SK-N-SH (cell line): ENCODE measurements at regions not wholly inside any gene's neighbourhood (a gene's known extent, or its start where the extent isn't known, plus 50 kb on each side); places are given as distances from the start of the nearest gene placed in this dataset.

Experiments
- CTCF ChIA-PET: fragments of 300-600, 350-600 bp; formaldehyde crosslinking; extraction: SDS; loops from one replicate; lab custom pipeline; 2021; lab: Yijun Ruan, JAX
- POLR2A ChIA-PET: fragments of 350-600 bp; sonication (Branson Sonifier 250); formaldehyde crosslinking; extraction: SDS; loops from one replicate; lab custom pipeline; 2020; ENCODE audit warnings: antibody characterized with exemption, inconsistent platforms; lab: Yijun Ruan, JAX
- DNase-seq: peaks from one replicate; pipeline ENCODE4 v3.0.0; 2012
- H2AFZ ChIP-seq: fragments of 200-600 bp; sonication (generic); 2 replicates; pipeline ENCODE4 v1.8.1; 2016; ENCODE audit warnings: antibody characterized with exemption, mild to moderate bottlenecking, low read depth
- H3F3A ChIP-seq: fragments of 200-600 bp; sonication (generic); replicated peaks from 2 replicates; pipeline ENCODE3; 2016; ENCODE audit warnings: antibody characterized with exemption, mild to moderate bottlenecking; ENCODE audit not compliant: insufficient read depth
- H3K27ac ChIP-seq, 2 experiments: fragments of 200-500 bp in 1 of 2; fragments of 200-600 bp in 1 of 2; sonication (Bioruptor generic) in 1 of 2; sonication (generic), shearing (Covaris generic) in 1 of 2; 2 replicates each; pipeline versions ENCODE4 v1.5.1 to v1.6.1; 2014 to 2016; ENCODE audit warnings: low read depth in 2 of 2, inconsistent platforms in 1 of 2, low read length in 1 of 2, mild to moderate bottlenecking in 1 of 2, mixed read lengths in 1 of 2
- H3K27me3 ChIP-seq: fragments of 200-600 bp; sonication (generic), shearing (Covaris generic); 2 replicates; pipeline ENCODE4 v1.6.1; 2016; ENCODE audit warnings: mixed run types; ENCODE audit not compliant: insufficient read depth
- H3K36me3 ChIP-seq, 2 experiments: fragments of 200-500 bp in 1 of 2; fragments of 200-600 bp in 1 of 2; sonication (Bioruptor generic) in 1 of 2; sonication (generic) in 1 of 2; replicated peaks in 1 of 2; 2 replicates each; pipeline versions ENCODE3 to v1.5.1; 2014 to 2016; ENCODE audit warnings: low read length in 1 of 2, mild to moderate bottlenecking in 1 of 2; ENCODE audit not compliant: insufficient read depth in 2 of 2, control insufficient read depth in 1 of 2
- H3K4me1 ChIP-seq, 2 experiments: fragments of 200-500 bp in 1 of 2; fragments of 200-600 bp in 1 of 2; sonication (Bioruptor generic) in 1 of 2; sonication (generic), shearing (Covaris generic) in 1 of 2; 2 replicates each; pipeline versions ENCODE4 v1.5.1 to v1.6.1; 2014 to 2016; ENCODE audit warnings: low read depth in 1 of 2, low read length in 1 of 2, mixed run types in 1 of 2; ENCODE audit not compliant: insufficient read depth in 2 of 2, control insufficient read depth in 1 of 2
- H3K4me2 ChIP-seq: fragments of 200-600 bp; sonication (generic), shearing (Covaris generic); 2 replicates; pipeline ENCODE4 v1.6.1; 2017; ENCODE audit warnings: mixed run types
- H3K4me3 ChIP-seq, 2 experiments: fragments of 200-500 bp in 1 of 2; fragments of 200-600 bp in 1 of 2; sonication (Bioruptor generic) in 1 of 2; sonication (generic), shearing (Covaris generic) in 1 of 2; 2 replicates each; pipeline versions ENCODE4 v1.5.1 to v1.8.1; 2014 to 2016; ENCODE audit warnings: low read depth in 2 of 2, inconsistent platforms in 1 of 2, low read length in 1 of 2, mild to moderate bottlenecking in 1 of 2, mixed read lengths in 1 of 2, moderate library complexity in 1 of 2
- H3K79me2 ChIP-seq: fragments of 200-600 bp; sonication (generic); 2 replicates; pipeline ENCODE4 v1.8.1; 2017; ENCODE audit warnings: mild to moderate bottlenecking; ENCODE audit not compliant: insufficient read depth
- H3K9ac ChIP-seq: fragments of 200-600 bp; sonication (generic); 2 replicates; pipeline ENCODE4 v1.6.1; 2017; ENCODE audit warnings: mixed run types
- H3K9me2 ChIP-seq: fragments of 200-600 bp; sonication (generic); 2 replicates; pipeline ENCODE4 v1.6.1; 2017; ENCODE audit warnings: mixed run types
- H3K9me3 ChIP-seq: fragments of 200-600 bp; sonication (generic); 2 replicates; pipeline ENCODE4 v1.6.1; 2017; ENCODE audit warnings: mixed run types, mild to moderate bottlenecking, moderate library complexity
- H4K20me1 ChIP-seq: fragments of 200-600 bp; sonication (generic); 2 replicates; pipeline ENCODE4 v1.6.1; 2017; ENCODE audit warnings: mild to moderate bottlenecking, mixed run types; ENCODE audit not compliant: insufficient read depth
- ELF1 ChIP-seq: IDR thresholded peaks from 2 replicates; pipeline ENCODE4 v1.4.0; 2012
- EP300 ChIP-seq, 2 experiments: IDR thresholded peaks; 2 replicates each; pipeline versions ENCODE4 v1.4.0 to v1.6.1; 2012; ENCODE audit warnings: borderline replicate concordance in 1 of 2, low read depth in 1 of 2, low read length in 1 of 2
- EZH2phosphoT487 ChIP-seq: fragments of 200-600 bp; sonication (generic); IDR thresholded peaks from 2 replicates; pipeline ENCODE4 v1.6.1; 2017; ENCODE audit warnings: low read depth, mixed run types, mild to moderate bottlenecking, antibody characterized with exemption, moderate library complexity, borderline replicate concordance
- FOXJ3 ChIP-seq: sonication (generic); formaldehyde crosslinking; IDR thresholded peaks from 2 replicates; pipeline ENCODE4 v1.5.1; 2020; ENCODE audit warnings: mild to moderate bottlenecking, missing genetic modification reagents
- FOXM1 ChIP-seq: IDR thresholded peaks from 2 replicates; pipeline ENCODE4 v1.4.0; 2012; ENCODE audit warnings: low read depth, mild to moderate bottlenecking
- GATA2 ChIP-seq: sonication (generic); formaldehyde crosslinking; IDR thresholded peaks from 2 replicates; pipeline ENCODE4 v1.5.0; 2020; ENCODE audit warnings: mild to moderate bottlenecking, missing genetic modification reagents
- MAX ChIP-seq: IDR thresholded peaks from 2 replicates; pipeline ENCODE4 v1.4.0; 2012; ENCODE audit warnings: low read depth
- MEF2A ChIP-seq: IDR thresholded peaks from 2 replicates; pipeline ENCODE4 v1.4.0; 2012; ENCODE audit warnings: low read depth, borderline replicate concordance
- MXI1 ChIP-seq: IDR thresholded peaks from 2 replicates; pipeline ENCODE4 v1.6.1; 2012; ENCODE audit warnings: mild to moderate bottlenecking, low read depth, low read length, improper control_type of control experiment
- NRF1 ChIP-seq: IDR thresholded peaks from 2 replicates; pipeline ENCODE4 v1.6.1; 2012; ENCODE audit warnings: low read depth, mild to moderate bottlenecking, low read length
- POLR2AphosphoS5 ChIP-seq: IDR thresholded peaks from 2 replicates; pipeline ENCODE4 v1.6.1; 2012; ENCODE audit warnings: low read depth, low read length
- RCOR1 ChIP-seq: fragments of 150-350 bp; IDR thresholded peaks from 2 replicates; pipeline ENCODE4 v1.6.1; 2017; ENCODE audit warnings: antibody characterized with exemption, low read length
- REST ChIP-seq: IDR thresholded peaks from 2 replicates; pipeline ENCODE4 v1.6.1; 2012; ENCODE audit warnings: mild to moderate bottlenecking, low read depth, low read length, moderate library complexity
- RXRA ChIP-seq: IDR thresholded peaks from 2 replicates; pipeline ENCODE4 v1.4.0; 2012; ENCODE audit warnings: low read depth, mild to moderate bottlenecking, borderline replicate concordance
- SIN3A ChIP-seq: IDR thresholded peaks from 2 replicates; pipeline ENCODE4 v1.6.1; 2012; ENCODE audit warnings: low read depth, mild to moderate bottlenecking, low read length, moderate library complexity, borderline replicate concordance
- SMC3 ChIP-seq: IDR thresholded peaks from 2 replicates; pipeline ENCODE4 v1.6.1; 2012; ENCODE audit warnings: low read depth, low read length, improper control_type of control experiment
- TEAD4 ChIP-seq: IDR thresholded peaks from 2 replicates; pipeline ENCODE4 v1.4.0; 2012; ENCODE audit warnings: mild to moderate bottlenecking, borderline replicate concordance; ENCODE audit not compliant: insufficient read depth
- USF1 ChIP-seq: IDR thresholded peaks from 2 replicates; pipeline ENCODE4 v1.4.0; 2012; ENCODE audit warnings: low read depth, borderline replicate concordance
- USF2 ChIP-seq: fragments of 150-350 bp; IDR thresholded peaks from 2 replicates; pipeline ENCODE4 v1.6.1; 2017; ENCODE audit warnings: antibody characterized with exemption, low read length, low read depth, borderline replicate concordance
- ZBTB33 ChIP-seq: IDR thresholded peaks from 2 replicates; pipeline ENCODE4 v1.4.0; 2012; ENCODE audit warnings: low read depth, borderline replicate concordance
- WGBS: methylation state at CpG from one replicate; pipeline ENCODE4 v1.1.6; 2017; ENCODE audit warnings: low lambda C conversion rate; 5-methylcytosine and 5-hydroxymethylcytosine counted together

GRCh38 chr3:16715281-16715680 lies 110.1 kb upstream of the DAZL start:
- ChIA-PET CTCF (no interaction called here), POLR2A (no interaction called here)
- no peaks in the 10 kb centered on the region for H3K36me3 ChIP-seq
- no peak overlapping the region for H3K9ac ChIP-seq
- no peaks in the 10 kb centered on the region for H3F3A ChIP-seq
- no peaks in the 10 kb centered on the region for H3K4me1 ChIP-seq
- no peaks in the 10 kb centered on the region for H4K20me1 ChIP-seq
- no peak overlapping the region for H3K27ac ChIP-seq
- H2AFZ ChIP-seq: no peak overlapping the region
- H3K27me3 ChIP-seq: no peaks in the 10 kb centered on the region
- H3K4me2 ChIP-seq: no peak overlapping the region
- no peak overlapping the region for H3K4me3 ChIP-seq
- H3K9me2 ChIP-seq: no peaks in the 10 kb centered on the region
- WGBS: no CpG with 5 or more reads among the region's 4 CpGs
- DNase-seq: no peak
- no peaks in the 10 kb centered on the region for H3K9me3 ChIP-seq
- TF ChIP-seq USF2: no peak
- no peak for TF ChIP-seq GATA2 (CRISPR knock-in tag)
- TF ChIP-seq EZH2phosphoT487: no peak
- TF ChIP-seq POLR2AphosphoS5: no peak
- TF ChIP-seq NRF1: no peak
- TF ChIP-seq MAX: no peak
- TF ChIP-seq RCOR1: no peak
- no peaks in the 10 kb centered on the region for H3K79me2 ChIP-seq

GRCh38 chr3:16719426-16719825 lies 114.2 kb upstream of the DAZL start:
- WGBS: 52% methylated on average over 3 of the region's 3 CpGs
- H3K4me1 ChIP-seq: no peaks in the 10 kb centered on the region
- no peak overlapping the region for H3K4me3 ChIP-seq
- no peak overlapping the region for H3K27ac ChIP-seq
- H3K79me2 ChIP-seq: no peaks in the 10 kb centered on the region
- no peak for DNase-seq
- no peaks in the 10 kb centered on the region for H3K27me3 ChIP-seq
- no peaks in the 10 kb centered on the region for H4K20me1 ChIP-seq
- no peak overlapping the region for H3K4me2 ChIP-seq
- H2AFZ ChIP-seq: no peak overlapping the region
- H3K36me3 ChIP-seq: no peaks in the 10 kb centered on the region
- ChIA-PET POLR2A (no interaction called here), CTCF (interaction anchor here (1.8 kb wide), 1 partner anchor 13 kb away, joined by 4 read pairs; no protein-coding TSS in a partner anchor)
- no peak overlapping the region for H3K9ac ChIP-seq
- no peaks in the 10 kb centered on the region for H3K9me3 ChIP-seq
- H3F3A ChIP-seq: no peaks in the 10 kb centered on the region
- H3K9me2 ChIP-seq: no peaks in the 10 kb centered on the region
- TF ChIP-seq TEAD4: no peak
- TF ChIP-seq SMC3: no peak
- TF ChIP-seq ZBTB33: no peak
- TF ChIP-seq RXRA: no peak
- TF ChIP-seq FOXM1: no peak
- no peak for TF ChIP-seq SIN3A
- TF ChIP-seq REST: no peak
- no peak for TF ChIP-seq USF1
- no peak for TF ChIP-seq NRF1
- no peak for TF ChIP-seq GATA2 (CRISPR knock-in tag)
- TF ChIP-seq MXI1: no peak
- TF ChIP-seq FOXJ3 (CRISPR knock-in tag): no peak
- TF ChIP-seq EP300 (IDR thresholded peaks at IDR 0.05; ENCODE audit: borderline replicate concordance in 1 of 2, low read depth in 1 of 2, low read length in 1 of 2): no peak
- TF ChIP-seq ELF1: no peak
- no peak for TF ChIP-seq MEF2A
